ENCODE measurements at regions not wholly inside any gene's neighbourhood (a gene's known extent, or its start where the extent isn't known, plus 50 kb on each side); places are given as distances from the start of the nearest gene placed in this dataset.

DNA sequence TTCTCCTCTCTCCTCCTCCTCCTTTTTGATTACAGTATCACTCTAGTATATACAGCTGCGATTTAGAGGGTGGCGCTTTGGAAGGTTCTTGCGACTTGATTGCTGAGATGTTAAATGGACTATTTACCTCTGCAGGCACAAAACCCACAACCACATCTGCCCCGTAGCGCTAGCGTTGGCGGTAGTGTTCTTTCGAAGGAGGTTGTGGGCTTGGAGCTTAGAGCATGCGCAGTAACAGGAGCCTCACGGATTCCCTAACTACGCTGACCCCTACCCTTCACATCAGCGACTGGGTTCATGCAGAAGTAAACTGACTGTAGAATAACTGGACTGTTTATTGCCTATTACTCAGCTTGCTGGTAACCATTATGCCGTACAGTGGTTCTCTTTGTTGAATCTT is 58.0 kb downstream of the CGGBP1 start:
- Histone ChIP-seq H3K9me3 (ENCODE audit: control insufficient read depth, insufficient read depth, low read length) (no peaks in the 10 kb centered on the region), H3K4me1 (ENCODE audit: control insufficient read depth, insufficient read depth, low read length) (no peaks in the 10 kb centered on the region), H3K27ac (ENCODE audit: low read depth, low read length) (no peak overlapping the region), H3K4me3 (ENCODE audit: low read depth, low read length) (no peak overlapping the region), H3K36me3 (ENCODE audit: control insufficient read depth, insufficient read depth, low read length) (no peaks in the 10 kb centered on the region), H3K27me3 (ENCODE audit: control insufficient read depth, insufficient read depth, low read length) (no peaks in the 10 kb centered on the region), H3K9ac (ENCODE audit: low read depth, low read length) (no peak overlapping the region)

DNA sequence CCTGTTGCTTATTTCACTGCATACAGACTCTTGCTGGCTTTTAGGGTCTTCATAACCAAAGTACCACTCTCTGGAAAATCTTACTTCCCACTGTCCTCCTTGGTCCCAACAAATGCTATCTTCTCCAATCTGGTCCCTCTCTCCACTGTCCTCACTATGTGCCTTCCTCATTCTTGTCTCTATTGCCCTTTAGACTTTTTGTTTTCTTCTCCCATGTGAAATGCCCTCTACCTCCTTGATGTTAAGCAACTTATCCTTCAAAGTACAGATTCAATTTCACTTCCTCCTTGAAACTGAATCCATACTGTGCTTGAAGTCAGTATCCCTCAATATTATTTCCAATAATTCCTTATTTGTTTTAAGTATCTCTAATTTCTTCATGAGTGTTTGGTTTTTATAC is 60.8 kb downstream of the CGGBP1 start:
- Histone ChIP-seq H3K27me3 (ENCODE audit: control insufficient read depth, insufficient read depth, low read length) (no peaks in the 10 kb centered on the region), H3K4me3 (ENCODE audit: low read depth, low read length) (no peak overlapping the region), H3K27ac (ENCODE audit: low read depth, low read length) (no peak overlapping the region), H3K9ac (ENCODE audit: low read depth, low read length) (no peak overlapping the region), H3K4me1 (ENCODE audit: control insufficient read depth, insufficient read depth, low read length) (no peaks in the 10 kb centered on the region), H3K36me3 (ENCODE audit: control insufficient read depth, insufficient read depth, low read length) (no peaks in the 10 kb centered on the region), H3K9me3 (ENCODE audit: control insufficient read depth, insufficient read depth, low read length) (no peaks in the 10 kb centered on the region)

DNA sequence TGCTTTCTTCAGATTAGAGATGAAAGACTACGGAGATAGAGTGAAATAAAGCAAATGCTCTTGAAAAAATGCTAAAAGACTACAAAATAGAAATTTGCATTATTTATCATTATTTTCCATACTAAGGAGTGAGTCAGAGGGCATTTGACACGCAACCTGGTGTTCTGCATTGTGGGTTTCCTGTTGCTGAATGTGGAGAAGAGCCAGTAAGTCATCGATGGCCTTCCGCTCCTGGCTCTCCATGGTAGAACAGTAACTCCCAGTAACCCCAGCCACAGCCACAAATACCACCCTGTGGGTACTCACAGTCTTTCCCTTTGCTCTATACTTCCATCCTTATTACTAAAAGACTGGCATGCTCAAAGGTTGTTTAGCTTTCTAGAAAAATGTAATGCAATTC is 61.5 kb downstream of the CGGBP1 start:
- Histone ChIP-seq H3K27ac (ENCODE audit: low read depth, low read length) (no peak overlapping the region), H3K36me3 (ENCODE audit: control insufficient read depth, insufficient read depth, low read length) (no peaks in the 10 kb centered on the region), H3K27me3 (ENCODE audit: control insufficient read depth, insufficient read depth, low read length) (no peaks in the 10 kb centered on the region), H3K9me3 (ENCODE audit: control insufficient read depth, insufficient read depth, low read length) (no peaks in the 10 kb centered on the region), H3K4me1 (ENCODE audit: control insufficient read depth, insufficient read depth, low read length) (no peaks in the 10 kb centered on the region), H3K9ac (ENCODE audit: low read depth, low read length) (no peak overlapping the region), H3K4me3 (ENCODE audit: low read depth, low read length) (no peak overlapping the region)

DNA sequence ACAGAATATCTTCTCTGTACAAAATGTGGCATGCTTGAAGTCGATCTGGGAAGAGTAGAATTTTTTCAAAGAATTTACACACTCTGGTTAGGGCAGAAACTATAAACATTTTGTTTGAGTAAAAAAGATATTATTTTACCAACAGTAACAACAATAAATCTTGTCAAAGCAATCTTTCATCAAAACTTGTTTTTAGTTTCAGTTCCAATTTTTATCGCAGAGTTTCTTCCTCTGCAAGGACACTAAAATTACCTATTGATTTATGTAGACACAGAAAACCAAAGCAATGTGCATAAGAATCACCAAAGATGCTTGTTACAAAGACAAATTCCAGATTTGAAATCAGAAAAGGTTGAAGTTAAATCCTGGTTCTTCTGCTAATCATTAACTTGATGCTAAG is 61.9 kb downstream of the CGGBP1 start:
- no peak overlapping the region for H3K9ac ChIP-seq (ENCODE audit: low read depth, low read length)
- H3K4me3 ChIP-seq (ENCODE audit: low read depth, low read length) = no peak overlapping the region
- no peaks in the 10 kb centered on the region for H3K27me3 ChIP-seq (ENCODE audit: control insufficient read depth, insufficient read depth, low read length)
- H3K4me1 ChIP-seq (ENCODE audit: control insufficient read depth, insufficient read depth, low read length) = no peaks in the 10 kb centered on the region
- no peaks in the 10 kb centered on the region for H3K9me3 ChIP-seq (ENCODE audit: control insufficient read depth, insufficient read depth, low read length)
- H3K36me3 ChIP-seq (ENCODE audit: control insufficient read depth, insufficient read depth, low read length) = no peaks in the 10 kb centered on the region
- H3K27ac ChIP-seq (ENCODE audit: low read depth, low read length) = no peak overlapping the region

DNA sequence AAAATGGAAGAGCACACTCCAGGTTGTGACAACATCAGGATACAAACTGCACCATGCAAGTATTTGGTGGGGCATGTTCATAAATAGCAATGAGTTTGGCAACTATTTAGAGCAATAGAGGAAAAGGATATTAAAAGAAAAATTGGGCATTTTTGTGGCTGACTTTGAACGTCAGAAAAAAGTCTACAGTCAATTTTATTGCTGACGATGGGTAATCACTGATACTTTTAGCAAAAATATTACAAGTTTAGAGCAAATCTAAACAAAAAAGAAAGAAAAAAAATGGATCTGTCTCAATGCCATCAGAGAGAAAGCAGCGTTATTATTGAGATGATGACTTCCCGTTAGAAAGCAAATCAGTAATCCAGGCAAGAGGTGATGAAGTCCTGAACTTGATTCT is 65.2 kb downstream of the CGGBP1 start:
- no peaks in the 10 kb centered on the region for H3K9me3 ChIP-seq (ENCODE audit: control insufficient read depth, insufficient read depth, low read length)
- H3K4me1 ChIP-seq (ENCODE audit: control insufficient read depth, insufficient read depth, low read length) = peaks cover 6% of the 10 kb centered on the region; the same call in 1 of the 2 replicates
- H3K36me3 ChIP-seq (ENCODE audit: control insufficient read depth, insufficient read depth, low read length) = no peaks in the 10 kb centered on the region
- no peak overlapping the region for H3K27ac ChIP-seq (ENCODE audit: low read depth, low read length)
- no peaks in the 10 kb centered on the region for H3K27me3 ChIP-seq (ENCODE audit: control insufficient read depth, insufficient read depth, low read length)
- H3K4me3 ChIP-seq (ENCODE audit: low read depth, low read length) = no peak overlapping the region
- H3K9ac ChIP-seq (ENCODE audit: low read depth, low read length) = no peak overlapping the region

DNA sequence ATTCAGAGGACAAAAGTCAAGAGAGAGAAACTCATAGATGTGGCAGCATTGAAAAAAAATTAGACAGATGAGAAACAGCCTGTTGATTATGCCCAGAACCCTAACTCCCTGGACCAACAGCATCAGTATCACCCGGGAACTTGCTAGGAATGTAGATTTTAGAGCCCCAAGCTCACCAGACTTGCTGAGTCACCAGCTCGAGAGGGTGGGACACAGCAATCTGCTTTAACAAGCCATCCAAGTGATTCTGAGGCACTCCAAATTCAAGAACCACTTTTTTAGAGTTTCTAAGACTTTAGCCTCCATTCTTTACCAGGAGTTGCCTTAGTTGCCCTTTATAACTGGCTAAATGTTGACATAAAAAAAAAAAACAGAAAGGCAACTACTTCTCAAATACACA is 70.9 kb downstream of the CGGBP1 start:
- Histone ChIP-seq H3K4me3 (ENCODE audit: low read depth, low read length) (no peak overlapping the region), H3K36me3 (ENCODE audit: control insufficient read depth, insufficient read depth, low read length) (no peaks in the 10 kb centered on the region), H3K9me3 (ENCODE audit: control insufficient read depth, insufficient read depth, low read length) (no peaks in the 10 kb centered on the region), H3K27me3 (ENCODE audit: control insufficient read depth, insufficient read depth, low read length) (no peaks in the 10 kb centered on the region), H3K4me1 (ENCODE audit: control insufficient read depth, insufficient read depth, low read length) (peaks cover 14% of the 10 kb centered on the region; the same call in 1 of the 2 replicates), H3K9ac (ENCODE audit: low read depth, low read length) (no peak overlapping the region), H3K27ac (ENCODE audit: low read depth, low read length) (no peak overlapping the region)

DNA sequence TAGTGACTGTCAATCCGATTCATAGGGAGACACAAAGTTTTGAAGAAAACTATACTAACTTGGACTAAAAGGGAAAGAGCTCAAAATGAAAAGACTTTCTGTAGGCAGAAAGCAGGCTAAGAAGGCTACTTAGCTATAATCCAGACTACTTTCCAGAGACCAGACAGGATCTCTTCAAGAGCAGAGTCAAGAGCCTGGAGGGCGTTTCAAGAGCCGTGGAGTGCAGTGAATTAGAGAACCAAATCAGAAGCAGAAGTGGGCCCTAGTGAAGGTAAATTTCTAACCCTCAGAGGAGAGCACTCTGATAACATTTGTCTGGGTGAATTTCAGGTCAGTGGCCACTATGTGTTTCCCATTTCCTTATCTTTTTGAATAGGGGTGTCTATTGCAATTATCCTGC is 76.4 kb downstream of the CGGBP1 start:
- no peaks in the 10 kb centered on the region for H3K27me3 ChIP-seq (ENCODE audit: control insufficient read depth, insufficient read depth, low read length)
- H3K9me3 ChIP-seq (ENCODE audit: control insufficient read depth, insufficient read depth, low read length) = peaks cover 13% of the 10 kb centered on the region
- no peaks in the 10 kb centered on the region for H3K36me3 ChIP-seq (ENCODE audit: control insufficient read depth, insufficient read depth, low read length)
- H3K4me1 ChIP-seq (ENCODE audit: control insufficient read depth, insufficient read depth, low read length) = no peaks in the 10 kb centered on the region
- H3K4me3 ChIP-seq (ENCODE audit: low read depth, low read length) = no peak overlapping the region
- no peak overlapping the region for H3K27ac ChIP-seq (ENCODE audit: low read depth, low read length)
- H3K9ac ChIP-seq (ENCODE audit: low read depth, low read length) = no peak overlapping the region

DNA sequence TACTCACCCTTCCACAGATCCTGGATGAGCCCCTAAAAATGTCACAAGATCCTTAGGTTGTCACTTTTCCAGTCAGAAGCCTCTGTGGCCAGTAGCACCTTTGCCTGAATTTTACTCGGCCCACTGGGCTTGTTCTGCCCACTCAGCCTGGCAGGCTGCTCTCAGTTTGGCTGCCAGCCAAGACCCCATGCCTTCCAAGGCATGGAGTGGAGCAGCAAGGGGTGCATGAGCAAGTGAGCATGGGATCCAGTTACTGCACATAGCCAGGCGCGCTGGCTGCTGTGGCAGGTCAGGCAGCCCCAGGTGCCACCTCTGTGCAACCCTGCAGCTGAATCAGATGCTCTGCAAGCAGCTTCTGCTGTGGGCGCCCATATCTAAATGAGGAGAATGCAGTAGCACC is 79.3 kb downstream of the CGGBP1 start:
- no peak overlapping the region for H3K27ac ChIP-seq (ENCODE audit: low read depth, low read length)
- no peaks in the 10 kb centered on the region for H3K27me3 ChIP-seq (ENCODE audit: control insufficient read depth, insufficient read depth, low read length)
- no peaks in the 10 kb centered on the region for H3K36me3 ChIP-seq (ENCODE audit: control insufficient read depth, insufficient read depth, low read length)

DNA sequence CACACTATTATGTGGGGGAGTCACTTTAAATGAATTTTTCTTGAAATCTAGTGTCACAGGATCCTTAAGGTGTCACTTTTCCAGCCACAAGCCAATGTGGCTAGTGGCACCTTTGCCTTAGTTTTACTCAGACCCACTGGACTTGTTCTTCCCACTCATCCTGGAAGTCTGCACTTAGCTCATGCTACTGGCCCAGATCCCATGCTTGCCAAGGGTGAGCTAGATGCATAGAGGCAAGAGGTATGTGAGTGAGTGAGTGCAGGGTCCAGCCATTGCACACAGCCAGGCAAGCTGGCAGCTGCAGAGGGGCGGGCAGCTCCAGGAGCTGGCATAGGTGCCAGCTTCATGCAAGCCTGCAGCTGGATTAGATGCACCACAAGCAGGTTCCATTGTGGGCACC is 81.0 kb downstream of the CGGBP1 start:
- H3K27ac ChIP-seq (ENCODE audit: low read depth, low read length) = no peak overlapping the region
- peaks cover 13% of the 10 kb centered on the region for H3K9me3 ChIP-seq (ENCODE audit: control insufficient read depth, insufficient read depth, low read length)
- no peak overlapping the region for H3K4me3 ChIP-seq (ENCODE audit: low read depth, low read length)
- H3K4me1 ChIP-seq (ENCODE audit: control insufficient read depth, insufficient read depth, low read length) = no peaks in the 10 kb centered on the region
- H3K36me3 ChIP-seq (ENCODE audit: control insufficient read depth, insufficient read depth, low read length) = no peaks in the 10 kb centered on the region
- H3K9ac ChIP-seq (ENCODE audit: low read depth, low read length) = no peak overlapping the region
- no peaks in the 10 kb centered on the region for H3K27me3 ChIP-seq (ENCODE audit: control insufficient read depth, insufficient read depth, low read length)

More for the DNA sequence above, 79.3 kb downstream of the CGGBP1 start:
- H3K4me3 ChIP-seq (ENCODE audit: low read depth, low read length) = no peak overlapping the region
- H3K9ac ChIP-seq (ENCODE audit: low read depth, low read length) = no peak overlapping the region
- H3K4me1 ChIP-seq (ENCODE audit: control insufficient read depth, insufficient read depth, low read length) = no peaks in the 10 kb centered on the region
- H3K9me3 ChIP-seq (ENCODE audit: control insufficient read depth, insufficient read depth, low read length) = peaks cover 13% of the 10 kb centered on the region

DNA sequence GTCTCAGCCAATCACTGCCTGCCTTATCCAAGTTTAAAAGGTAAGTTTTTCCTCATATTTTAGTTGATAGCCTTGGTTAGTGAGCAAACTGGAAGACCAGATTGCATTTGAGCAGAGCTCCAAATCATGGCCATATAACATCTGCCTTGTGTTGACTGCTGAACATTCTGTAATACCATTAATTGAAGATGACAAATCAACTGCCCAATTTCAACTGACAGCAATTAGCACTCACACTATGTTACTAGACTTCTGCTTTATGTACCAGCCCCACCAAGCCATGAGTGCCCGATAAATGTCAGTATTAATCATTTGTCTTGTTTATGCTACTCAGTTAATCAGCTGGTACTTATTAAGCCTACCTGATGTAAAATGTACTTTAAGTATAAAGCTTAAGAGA is 83.1 kb downstream of the CGGBP1 start:
- Histone ChIP-seq H3K4me3 (ENCODE audit: low read depth, low read length) (no peak overlapping the region), H3K9me3 (ENCODE audit: control insufficient read depth, insufficient read depth, low read length) (peaks cover 13% of the 10 kb centered on the region), H3K36me3 (ENCODE audit: control insufficient read depth, insufficient read depth, low read length) (no peaks in the 10 kb centered on the region), H3K4me1 (ENCODE audit: control insufficient read depth, insufficient read depth, low read length) (no peaks in the 10 kb centered on the region), H3K9ac (ENCODE audit: low read depth, low read length) (no peak overlapping the region), H3K27me3 (ENCODE audit: control insufficient read depth, insufficient read depth, low read length) (no peaks in the 10 kb centered on the region), H3K27ac (ENCODE audit: low read depth, low read length) (no peak overlapping the region)

DNA sequence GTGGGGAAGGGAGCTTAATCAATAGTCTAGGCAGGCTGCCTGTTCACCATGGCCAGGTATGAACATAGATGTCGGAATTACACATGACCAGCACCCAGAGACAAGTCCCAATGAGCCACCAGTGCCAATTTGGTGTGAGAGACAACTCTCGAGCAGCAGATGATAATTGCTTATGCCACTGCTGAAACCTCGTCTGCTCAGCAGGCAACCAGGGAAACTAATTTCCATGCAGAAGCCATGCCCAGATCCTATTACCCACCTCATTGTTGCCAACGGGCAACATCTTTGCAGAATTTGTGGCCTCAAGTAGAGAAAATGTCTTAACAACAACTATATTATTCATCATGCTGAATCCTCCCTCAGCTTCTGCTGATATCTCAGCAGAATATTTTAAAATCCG is 84.9 kb downstream of the CGGBP1 start:
- no peaks in the 10 kb centered on the region for H3K4me1 ChIP-seq (ENCODE audit: control insufficient read depth, insufficient read depth, low read length)
- peaks cover 2% of the 10 kb centered on the region; the same call in 1 of the 2 replicates for H3K9me3 ChIP-seq (ENCODE audit: control insufficient read depth, insufficient read depth, low read length)
- H3K27ac ChIP-seq (ENCODE audit: low read depth, low read length) = no peak overlapping the region
- H3K4me3 ChIP-seq (ENCODE audit: low read depth, low read length) = no peak overlapping the region
- H3K9ac ChIP-seq (ENCODE audit: low read depth, low read length) = no peak overlapping the region
- H3K36me3 ChIP-seq (ENCODE audit: control insufficient read depth, insufficient read depth, low read length) = no peaks in the 10 kb centered on the region
- no peaks in the 10 kb centered on the region for H3K27me3 ChIP-seq (ENCODE audit: control insufficient read depth, insufficient read depth, low read length)

DNA sequence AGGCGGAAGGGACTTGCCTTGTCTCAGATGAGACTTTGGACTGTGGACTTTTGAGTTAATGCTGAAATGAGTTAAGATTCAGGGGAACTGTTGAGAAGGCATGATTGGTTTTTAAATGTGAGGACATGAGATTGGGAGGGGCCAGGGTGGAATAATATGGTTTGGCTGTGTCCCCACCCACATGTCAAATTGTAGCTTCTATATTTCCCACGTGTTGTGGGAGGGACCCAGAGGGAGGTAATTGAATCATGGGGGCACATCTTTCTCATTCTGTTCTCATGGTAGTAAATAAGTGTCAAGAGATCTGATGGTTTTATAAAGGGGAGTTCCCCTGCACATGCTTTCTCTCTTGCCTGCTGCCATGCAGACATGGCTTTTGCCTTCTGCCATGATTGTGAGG is 89.2 kb downstream of the CGGBP1 start:
- no peaks in the 10 kb centered on the region for H3K36me3 ChIP-seq (ENCODE audit: control insufficient read depth, insufficient read depth, low read length)
- H3K9me3 ChIP-seq (ENCODE audit: control insufficient read depth, insufficient read depth, low read length) = peaks cover 9% of the 10 kb centered on the region; the same call in 1 of the 2 replicates
- no peaks in the 10 kb centered on the region for H3K4me1 ChIP-seq (ENCODE audit: control insufficient read depth, insufficient read depth, low read length)
- no peaks in the 10 kb centered on the region for H3K27me3 ChIP-seq (ENCODE audit: control insufficient read depth, insufficient read depth, low read length)
- H3K4me3 ChIP-seq (ENCODE audit: low read depth, low read length) = no peak overlapping the region
- H3K9ac ChIP-seq (ENCODE audit: low read depth, low read length) = no peak overlapping the region
- H3K27ac ChIP-seq (ENCODE audit: low read depth, low read length) = no peak overlapping the region
